ENCODE measurements at regions not wholly inside any gene's neighbourhood (a gene's known extent, or its start where the extent isn't known, plus 50 kb on each side); places are given as distances from the start of the nearest gene placed in this dataset.

DNA sequence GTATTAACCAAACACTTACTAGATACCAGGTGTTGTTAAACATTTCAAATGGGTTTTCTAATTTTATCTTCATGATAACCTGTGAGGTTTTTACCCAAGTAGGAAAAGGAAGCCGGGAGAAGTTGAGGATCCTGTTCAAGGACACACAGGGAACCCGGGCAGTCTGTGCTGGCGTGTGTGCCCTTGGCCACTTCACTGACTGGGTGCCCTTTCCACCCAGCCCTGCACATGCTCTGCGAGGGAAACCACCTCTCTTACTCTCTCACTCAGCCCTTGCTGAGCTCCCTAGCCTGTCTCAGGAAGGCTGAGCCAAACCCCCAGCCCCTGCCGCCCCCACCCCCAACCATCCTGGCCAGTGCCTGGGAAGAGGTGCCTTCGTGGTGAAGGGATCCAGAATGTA lies 51.8 kb downstream of the TEX44 start:
- H3K9ac ChIP-seq (ENCODE audit: low read length): no peak overlapping the region
- H3K79me2 ChIP-seq (replicated peaks; ENCODE audit: insufficient read depth, low read length): no peaks in the 10 kb centered on the region
- no peaks in the 10 kb centered on the region for H4K20me1 ChIP-seq (ENCODE audit: insufficient read depth)
- H3K36me3 ChIP-seq (ENCODE audit: insufficient read depth, low read length): no peaks in the 10 kb centered on the region
- no peak overlapping the region for H3K4me2 ChIP-seq (ENCODE audit: low read length)
- H3K9me3 ChIP-seq (ENCODE audit: low read length): no peaks in the 10 kb centered on the region
- H3F3A ChIP-seq (ENCODE audit: insufficient read depth, low read length, poor library complexity, severe bottlenecking): no peaks in the 10 kb centered on the region
- H3K27me3 ChIP-seq (ENCODE audit: insufficient read depth, low read depth, low read length): no peaks in the 10 kb centered on the region
- H3K4me3 ChIP-seq (ENCODE audit: low read length): no peak overlapping the region
- no peak overlapping the region for H3K27ac ChIP-seq (ENCODE audit: low read length)
- TF ChIP-seq, protein P1, sequence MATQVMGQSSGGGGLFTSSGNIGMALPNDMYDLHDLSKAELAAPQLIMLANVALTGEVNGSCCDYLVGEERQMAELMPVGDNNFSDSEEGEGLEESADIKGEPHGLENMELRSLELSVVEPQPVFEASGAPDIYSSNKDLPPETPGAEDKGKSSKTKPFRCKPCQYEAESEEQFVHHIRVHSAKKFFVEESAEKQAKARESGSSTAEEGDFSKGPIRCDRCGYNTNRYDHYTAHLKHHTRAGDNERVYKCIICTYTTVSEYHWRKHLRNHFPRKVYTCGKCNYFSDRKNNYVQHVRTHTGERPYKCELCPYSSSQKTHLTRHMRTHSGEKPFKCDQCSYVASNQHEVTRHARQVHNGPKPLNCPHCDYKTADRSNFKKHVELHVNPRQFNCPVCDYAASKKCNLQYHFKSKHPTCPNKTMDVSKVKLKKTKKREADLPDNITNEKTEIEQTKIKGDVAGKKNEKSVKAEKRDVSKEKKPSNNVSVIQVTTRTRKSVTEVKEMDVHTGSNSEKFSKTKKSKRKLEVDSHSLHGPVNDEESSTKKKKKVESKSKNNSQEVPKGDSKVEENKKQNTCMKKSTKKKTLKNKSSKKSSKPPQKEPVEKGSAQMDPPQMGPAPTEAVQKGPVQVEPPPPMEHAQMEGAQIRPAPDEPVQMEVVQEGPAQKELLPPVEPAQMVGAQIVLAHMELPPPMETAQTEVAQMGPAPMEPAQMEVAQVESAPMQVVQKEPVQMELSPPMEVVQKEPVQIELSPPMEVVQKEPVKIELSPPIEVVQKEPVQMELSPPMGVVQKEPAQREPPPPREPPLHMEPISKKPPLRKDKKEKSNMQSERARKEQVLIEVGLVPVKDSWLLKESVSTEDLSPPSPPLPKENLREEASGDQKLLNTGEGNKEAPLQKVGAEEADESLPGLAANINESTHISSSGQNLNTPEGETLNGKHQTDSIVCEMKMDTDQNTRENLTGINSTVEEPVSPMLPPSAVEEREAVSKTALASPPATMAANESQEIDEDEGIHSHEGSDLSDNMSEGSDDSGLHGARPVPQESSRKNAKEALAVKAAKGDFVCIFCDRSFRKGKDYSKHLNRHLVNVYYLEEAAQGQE (IDR thresholded peaks at IDR 0.05; ENCODE audit: borderline replicate concordance): no peak
- TF ChIP-seq RAD21 (conservative IDR thresholded peaks at IDR 0.05) (no peak), EP300 (conservative IDR thresholded peaks at IDR 0.05; ENCODE audit: poor library complexity, severe bottlenecking) (no peak), MXI1 (conservative IDR thresholded peaks at IDR 0.05; ENCODE audit: poor library complexity, severe bottlenecking) (no peak), POLR2AphosphoS5 (IDR thresholded peaks at IDR 0.05) (no peak), EZH2 (IDR thresholded peaks at IDR 0.05; ENCODE audit: borderline replicate concordance, insufficient read depth, low read length, poor library complexity, severe bottlenecking) (no peak), TAF1 (IDR thresholded peaks at IDR 0.05; ENCODE audit: low read depth) (no peak)
- TF ChIP-seq, protein P2, sequence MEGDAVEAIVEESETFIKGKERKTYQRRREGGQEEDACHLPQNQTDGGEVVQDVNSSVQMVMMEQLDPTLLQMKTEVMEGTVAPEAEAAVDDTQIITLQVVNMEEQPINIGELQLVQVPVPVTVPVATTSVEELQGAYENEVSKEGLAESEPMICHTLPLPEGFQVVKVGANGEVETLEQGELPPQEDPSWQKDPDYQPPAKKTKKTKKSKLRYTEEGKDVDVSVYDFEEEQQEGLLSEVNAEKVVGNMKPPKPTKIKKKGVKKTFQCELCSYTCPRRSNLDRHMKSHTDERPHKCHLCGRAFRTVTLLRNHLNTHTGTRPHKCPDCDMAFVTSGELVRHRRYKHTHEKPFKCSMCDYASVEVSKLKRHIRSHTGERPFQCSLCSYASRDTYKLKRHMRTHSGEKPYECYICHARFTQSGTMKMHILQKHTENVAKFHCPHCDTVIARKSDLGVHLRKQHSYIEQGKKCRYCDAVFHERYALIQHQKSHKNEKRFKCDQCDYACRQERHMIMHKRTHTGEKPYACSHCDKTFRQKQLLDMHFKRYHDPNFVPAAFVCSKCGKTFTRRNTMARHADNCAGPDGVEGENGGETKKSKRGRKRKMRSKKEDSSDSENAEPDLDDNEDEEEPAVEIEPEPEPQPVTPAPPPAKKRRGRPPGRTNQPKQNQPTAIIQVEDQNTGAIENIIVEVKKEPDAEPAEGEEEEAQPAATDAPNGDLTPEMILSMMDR (IDR thresholded peaks at IDR 0.05; ENCODE audit: poor library complexity, severe bottlenecking): no peak
- H3K9me2 ChIP-seq (ENCODE audit: insufficient read depth, low read length): no peaks in the 10 kb centered on the region
- H2AFZ ChIP-seq (ENCODE audit: low read depth, low read length): no peak overlapping the region

DNA sequence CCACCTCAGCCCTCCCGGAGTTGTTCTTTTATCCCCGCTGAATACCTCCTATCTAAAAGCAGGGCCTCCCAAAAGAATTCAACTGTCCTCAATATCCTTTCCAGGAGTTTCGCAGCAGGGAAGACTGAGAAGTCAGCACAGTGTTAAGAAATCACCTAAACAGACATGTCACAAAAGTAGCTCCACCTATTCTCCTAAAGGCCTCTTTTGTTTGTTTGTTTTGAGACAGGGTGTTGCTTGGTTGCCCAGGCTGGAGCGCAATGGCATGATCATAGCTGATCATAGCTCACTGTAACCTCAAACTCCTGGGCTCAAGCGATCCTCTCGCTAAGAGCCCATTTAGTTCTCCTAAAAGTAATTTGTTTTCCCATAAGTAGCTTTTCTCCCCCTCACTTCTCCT lies 53.8 kb downstream of the TEX44 start:
- no peaks in the 10 kb centered on the region for H3K9me2 ChIP-seq (ENCODE audit: insufficient read depth, low read length)
- H3F3A ChIP-seq (ENCODE audit: insufficient read depth, low read length, poor library complexity, severe bottlenecking): no peaks in the 10 kb centered on the region
- no peaks in the 10 kb centered on the region for H4K20me1 ChIP-seq (ENCODE audit: insufficient read depth)
- H3K27ac ChIP-seq (ENCODE audit: low read length): no peak overlapping the region
- H3K79me2 ChIP-seq (replicated peaks; ENCODE audit: insufficient read depth, low read length): no peaks in the 10 kb centered on the region
- H2AFZ ChIP-seq (ENCODE audit: low read depth, low read length): no peak overlapping the region
- H3K9ac ChIP-seq (ENCODE audit: low read length): no peak overlapping the region
- no peak for TF ChIP-seq EZH2 (IDR thresholded peaks at IDR 0.05; ENCODE audit: borderline replicate concordance, insufficient read depth, low read length, poor library complexity, severe bottlenecking)
- TF ChIP-seq SMC3 (conservative IDR thresholded peaks at IDR 0.05; ENCODE audit: poor library complexity): no peak
- TF ChIP-seq TAF1 (IDR thresholded peaks at IDR 0.05; ENCODE audit: low read depth): no peak
- TF ChIP-seq MXI1 (conservative IDR thresholded peaks at IDR 0.05; ENCODE audit: poor library complexity, severe bottlenecking): no peak
- TF ChIP-seq, protein P1 (IDR thresholded peaks at IDR 0.05; ENCODE audit: borderline replicate concordance): no peak
- TF ChIP-seq, protein P2 (IDR thresholded peaks at IDR 0.05; ENCODE audit: poor library complexity, severe bottlenecking): no peak
- TF ChIP-seq POLR2AphosphoS5 (IDR thresholded peaks at IDR 0.05): no peak
- no peak for TF ChIP-seq RAD21 (conservative IDR thresholded peaks at IDR 0.05)
- no peak for TF ChIP-seq EP300 (conservative IDR thresholded peaks at IDR 0.05; ENCODE audit: poor library complexity, severe bottlenecking)
- H3K9me3 ChIP-seq (ENCODE audit: low read length): no peaks in the 10 kb centered on the region
- H3K4me2 ChIP-seq (ENCODE audit: low read length): no peak overlapping the region
- H3K36me3 ChIP-seq (ENCODE audit: insufficient read depth, low read length): no peaks in the 10 kb centered on the region
- H3K27me3 ChIP-seq (ENCODE audit: insufficient read depth, low read depth, low read length): no peaks in the 10 kb centered on the region
- H3K4me3 ChIP-seq (ENCODE audit: low read length): no peak overlapping the region
